ENCODE measurements at regions not wholly inside any gene's neighbourhood (a gene's known extent, or its start where the extent isn't known, plus 50 kb on each side); places are given as distances from the start of the nearest gene placed in this dataset.

DNA sequence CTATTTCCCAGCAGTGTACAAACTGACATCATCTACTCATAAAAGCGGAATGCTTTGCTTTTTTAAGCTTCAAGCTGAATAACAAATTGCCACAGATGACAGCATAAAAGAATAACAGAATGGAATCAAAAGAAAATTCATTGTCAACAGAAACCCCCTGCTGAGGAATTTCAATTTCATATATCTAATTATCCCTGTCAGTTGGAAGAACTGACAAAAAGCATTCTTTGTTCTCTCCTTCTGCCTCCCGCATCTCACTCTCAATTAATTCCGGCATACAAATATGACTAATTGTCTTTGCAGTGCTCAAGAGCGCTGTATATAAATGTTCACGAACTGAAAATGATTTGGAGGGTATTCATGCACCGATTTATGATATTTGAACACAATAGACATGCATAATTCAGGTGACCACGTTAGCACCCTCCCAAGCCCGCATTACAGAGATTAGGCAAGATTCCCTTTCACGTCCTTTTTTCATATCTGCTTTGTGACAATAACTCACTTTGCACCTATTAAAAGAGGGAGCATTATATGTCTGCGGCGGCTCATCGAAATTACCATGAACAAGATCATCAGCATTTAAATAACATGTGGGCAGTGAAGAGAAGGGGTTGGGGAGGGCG is 277.7 kb upstream of the SALL3 start:
- no peak for DNase-seq

- DNase-seq = no peak
These were observed 276.3 kb upstream of the SALL3 start for GRCh38 chr18:78703291-78703690.

DNA sequence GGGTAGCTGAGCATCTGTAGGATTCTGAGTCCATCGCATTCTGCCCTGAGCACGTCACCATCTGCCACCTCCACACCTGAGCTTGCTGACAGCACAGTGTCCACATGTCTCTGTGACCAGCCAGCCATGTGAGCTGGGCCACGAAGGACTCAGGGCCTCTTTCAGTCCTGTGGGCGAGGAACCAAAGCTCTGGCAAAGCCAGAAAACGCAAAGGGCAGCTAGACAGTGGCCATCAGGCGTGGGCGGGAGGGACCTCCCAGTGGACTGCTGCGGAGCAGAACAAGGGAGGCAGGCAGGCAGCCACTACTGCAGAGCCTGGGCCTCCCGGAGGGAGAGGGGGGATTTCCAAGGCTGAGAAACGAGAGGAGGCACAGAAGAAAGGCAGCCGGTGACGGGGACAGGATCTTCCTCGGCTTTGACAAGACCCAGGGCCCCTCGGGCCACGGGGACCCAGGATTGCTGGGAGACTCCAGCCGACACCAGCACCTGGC is 274.6 kb upstream of the SALL3 start:
- no peak for DNase-seq

DNA sequence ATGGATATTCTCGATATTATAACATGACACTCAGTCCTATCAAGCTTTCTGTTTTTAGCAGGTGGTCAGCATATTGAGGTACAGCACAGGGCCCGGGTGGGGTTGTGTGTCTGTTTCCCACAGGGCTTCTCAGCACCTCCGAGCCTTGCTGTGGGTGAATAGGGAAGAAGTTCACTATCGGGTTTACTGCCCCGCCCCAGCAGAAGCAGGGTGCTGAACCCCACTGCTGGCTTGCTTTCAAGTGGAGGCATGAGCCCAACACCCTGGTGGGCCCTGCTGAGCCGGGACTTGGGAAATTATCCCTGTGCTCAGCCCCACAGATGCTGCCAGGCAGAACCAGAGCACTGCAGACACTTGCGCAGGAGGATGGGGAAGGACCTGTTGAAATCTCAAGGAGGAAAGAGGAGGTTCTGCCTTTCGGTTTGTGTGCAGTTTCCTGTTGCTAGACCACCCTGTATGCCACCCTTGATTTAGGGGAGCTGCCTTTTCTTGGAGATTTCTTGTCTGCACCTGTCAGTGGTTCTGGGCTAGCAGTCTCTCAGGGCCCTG is 270.3 kb upstream of the SALL3 start:
- DNase-seq = no peak

GRCh38 chr18:78711316-78711715 is 268.3 kb upstream of the SALL3 start:
- DNase-seq = no peak

- DNase-seq = no peak
These were observed 267.6 kb upstream of the SALL3 start for GRCh38 chr18:78711971-78712370.

- no peak for DNase-seq
These were observed 266.5 kb upstream of the SALL3 start for GRCh38 chr18:78713069-78713468.

DNA sequence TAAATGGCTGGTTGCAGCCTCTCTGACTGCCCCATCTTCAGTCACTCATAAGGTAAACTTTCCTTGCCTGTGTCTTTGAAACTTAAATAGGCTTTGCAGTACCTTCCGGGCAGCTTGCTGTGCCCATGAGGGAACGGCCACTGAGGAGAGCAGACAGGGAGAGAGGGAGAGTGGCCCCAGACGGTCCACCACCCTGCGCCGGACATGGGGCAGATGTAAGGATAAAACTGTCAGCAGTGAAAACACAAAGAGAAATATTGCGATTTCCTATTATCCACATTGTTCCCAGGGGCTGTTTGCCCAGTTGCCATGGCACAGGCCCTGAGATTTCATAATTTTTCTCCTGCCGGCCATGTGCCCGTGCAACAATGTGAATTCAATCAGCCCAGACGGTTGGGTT is 265.9 kb upstream of the SALL3 start:
- DNase-seq = no peak

- no peak for DNase-seq
These were observed 263.6 kb upstream of the SALL3 start for GRCh38 chr18:78716022-78716421.

- DNase-seq = no peak
These were observed 263.0 kb upstream of the SALL3 start for GRCh38 chr18:78716581-78716980.

GRCh38 chr18:78717051-78717765 is 262.4 kb upstream of the SALL3 start:
- no peak for DNase-seq

- DNase-seq = no peak
These were observed 261.9 kb upstream of the SALL3 start for GRCh38 chr18:78717766-78718150.

GRCh38 chr18:78719821-78720220 is 259.8 kb upstream of the SALL3 start:
- DNase-seq = no peak

GRCh38 chr18:78720456-78721237 is 259.0 kb upstream of the SALL3 start:
- DNase-seq = no peak

- DNase-seq = no peak
These were observed 258.3 kb upstream of the SALL3 start for GRCh38 chr18:78721238-78721875.

DNA sequence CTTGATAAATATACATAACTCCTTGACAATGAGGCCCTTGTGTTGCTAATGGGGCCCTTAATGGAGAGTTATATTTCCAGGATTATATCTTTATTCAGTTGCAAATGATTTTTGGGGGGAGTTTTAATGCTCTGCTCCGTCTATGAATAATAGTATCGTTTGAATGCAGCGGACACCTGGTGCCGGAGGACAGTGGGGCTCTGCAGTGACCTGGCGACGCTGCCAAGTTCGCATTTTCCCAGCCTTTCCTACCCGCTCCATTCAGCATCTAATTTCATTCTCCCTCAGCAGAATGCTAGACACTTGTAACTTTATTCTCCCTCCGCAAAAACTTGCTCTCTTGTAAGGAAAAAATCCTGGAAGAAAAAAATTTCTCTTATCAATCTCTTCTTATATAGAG is 257.6 kb upstream of the SALL3 start:
- DNase-seq = no peak

GRCh38 chr18:78722386-78722785 is 257.2 kb upstream of the SALL3 start:
- DNase-seq = no peak

DNA sequence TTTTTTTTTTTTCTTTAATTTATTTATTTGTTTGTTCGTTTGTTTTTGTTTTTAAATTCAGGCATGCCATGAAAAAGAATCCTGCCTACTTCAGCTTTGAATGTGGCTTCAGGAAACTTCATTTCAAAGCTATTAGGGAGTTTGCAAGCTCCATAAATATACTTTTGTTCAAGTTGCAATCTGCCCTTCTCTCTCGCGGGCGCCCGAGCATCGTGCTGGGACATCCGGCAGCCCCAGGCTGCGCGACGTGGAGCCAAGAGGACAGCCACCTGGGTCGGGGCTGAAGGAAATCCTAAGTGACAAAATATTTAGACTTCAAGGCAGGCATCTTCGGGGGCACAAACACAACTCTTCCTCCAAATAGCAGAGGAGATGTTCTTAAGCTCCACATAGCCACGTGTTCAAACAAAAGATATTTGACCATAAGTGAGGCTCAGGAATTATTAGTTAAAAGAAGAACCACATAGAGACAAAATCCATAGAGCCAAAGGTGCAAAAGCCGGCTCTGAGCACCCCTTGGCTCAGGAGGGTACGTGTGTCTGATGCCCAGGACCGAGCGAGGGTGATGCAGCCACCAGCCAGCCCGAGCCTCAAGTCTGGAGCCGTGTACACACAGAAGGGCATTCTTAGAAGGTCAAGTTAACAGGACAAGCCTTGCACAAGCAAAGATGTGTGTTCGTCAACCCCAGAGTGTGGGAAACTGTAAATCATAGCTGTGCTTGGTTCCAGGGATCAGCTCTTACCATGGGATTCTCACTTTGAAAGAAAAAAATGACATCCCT is 256.5 kb upstream of the SALL3 start:
- DNase-seq = no peak

DNA sequence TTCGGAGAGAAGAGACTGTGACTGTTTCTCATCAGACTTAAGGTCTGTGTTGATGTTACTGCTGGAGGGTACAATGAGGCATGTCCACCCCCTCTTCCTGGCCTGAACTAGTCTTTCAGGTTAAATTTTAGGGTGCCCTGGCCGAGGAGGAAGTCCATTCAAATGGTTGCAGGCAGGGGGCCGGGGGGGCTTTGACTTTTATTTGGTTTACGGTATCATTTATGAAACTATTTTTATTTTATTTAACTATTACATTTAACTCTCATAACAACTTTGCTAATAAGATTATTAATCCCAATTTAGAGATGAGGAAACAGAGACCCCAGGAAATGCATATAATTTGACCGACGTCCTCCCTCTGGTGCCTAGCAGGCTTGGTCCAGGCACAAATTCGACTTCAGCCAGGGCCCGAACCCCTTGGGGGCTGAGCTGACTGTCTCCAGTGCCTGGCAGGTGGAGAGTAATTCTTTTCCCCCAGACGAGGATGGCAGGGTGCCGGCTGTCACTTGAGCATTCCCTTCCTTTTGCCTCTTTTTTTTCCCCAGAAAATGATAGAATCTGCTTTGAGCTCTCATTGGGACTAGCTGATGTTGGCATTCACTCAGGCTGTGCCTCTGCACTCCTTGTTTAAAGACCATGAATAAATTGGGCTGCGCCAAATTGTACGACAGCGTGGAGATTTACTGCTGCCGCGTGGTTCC is 255.3 kb upstream of the SALL3 start:
- no peak for DNase-seq

DNA sequence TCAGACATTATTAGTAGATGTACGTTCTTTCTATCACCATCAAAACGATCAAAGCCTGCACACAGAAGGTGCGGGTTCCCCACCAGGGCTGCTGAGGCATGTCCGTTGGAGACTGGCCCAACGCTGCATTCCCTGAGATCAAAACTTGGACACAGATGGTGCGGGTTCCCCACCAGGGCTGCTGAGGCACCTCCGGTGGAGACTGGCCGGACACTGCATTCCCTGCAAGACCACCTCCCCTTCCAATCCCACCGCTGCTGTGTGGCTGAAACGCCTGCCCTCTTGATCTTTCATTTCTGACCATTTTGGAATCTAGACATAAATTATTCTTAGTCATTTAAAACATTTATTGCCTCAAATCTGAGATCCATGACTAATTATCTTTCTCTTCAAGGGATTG is 254.2 kb upstream of the SALL3 start:
- DNase-seq = no peak

DNA sequence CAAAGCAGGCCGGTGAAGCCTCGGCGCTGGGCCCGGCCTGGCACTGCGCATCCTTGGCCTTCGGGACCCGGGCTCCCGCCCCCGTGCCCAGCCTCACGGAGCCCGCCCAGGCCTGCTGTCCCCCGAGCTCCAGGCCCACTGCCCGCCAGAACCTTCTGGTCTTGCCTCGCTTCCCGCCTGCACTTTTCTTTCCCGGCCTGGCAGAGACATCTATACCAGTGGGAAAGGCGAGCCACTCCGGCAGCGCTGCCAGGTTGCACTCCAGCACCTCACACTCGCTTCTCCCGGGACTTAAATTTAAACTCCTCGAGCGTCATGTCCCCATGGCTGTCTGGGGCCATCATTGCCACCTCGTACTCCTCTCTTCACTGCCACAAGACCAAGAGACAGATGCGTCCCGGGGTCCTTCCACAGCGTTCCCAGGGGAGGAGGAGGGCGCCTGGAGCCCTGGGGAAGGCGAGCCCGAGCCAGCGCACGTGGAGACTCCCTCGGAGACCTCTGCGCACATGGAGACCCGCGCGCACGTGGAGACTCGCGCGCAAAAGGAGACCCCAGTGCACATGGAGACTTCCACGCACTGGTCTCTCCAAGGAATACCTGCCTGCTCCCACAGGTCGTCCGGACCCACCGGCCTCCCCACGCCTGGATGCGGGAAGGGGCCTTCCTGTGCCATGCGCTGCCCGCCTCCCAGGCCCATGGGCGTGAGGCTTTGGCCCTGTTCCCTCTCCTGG is 253.1 kb upstream of the SALL3 start:
- DNase-seq = no peak

Measured in stimulated activated CD4-positive, alpha-beta T cell treated with anti-CD3 and anti-CD28 coated beads, Interleukin-15, amount 100 ng/mL, for 24 hours (primary cell).